Trophoblast cell (in vitro differentiated cells and primary cell): ENCODE measurements at regions not wholly inside any gene's neighbourhood (a gene's known extent, or its start where the extent isn't known, plus 50 kb on each side); places are given as distances from the start of the nearest gene placed in this dataset.

Experiments used
- DNase-seq, 2 donors: peaks; one replicate each; pipeline ENCODE4 v3.0.0-alpha.2; 2016
- H2AFZ ChIP-seq: 2 replicates; pipeline ENCODE4 v1.6.1; 2013; ENCODE audit warnings: low read length, moderate library complexity, mild to moderate bottlenecking; ENCODE audit not compliant: insufficient read depth, poor library complexity
- H2AK5ac ChIP-seq: 2 replicates; pipeline ENCODE4 v1.6.1; 2013; ENCODE audit warnings: mild to moderate bottlenecking, low read length
- H2BK120ac ChIP-seq: 2 replicates; pipeline ENCODE4 v1.6.1; 2013; ENCODE audit warnings: low read length, mild to moderate bottlenecking, moderate library complexity; ENCODE audit not compliant: insufficient read depth, poor library complexity
- H2BK12ac ChIP-seq: 2 replicates; pipeline ENCODE4 v1.6.1; 2013; ENCODE audit warnings: mild to moderate bottlenecking, low read length, moderate library complexity
- H2BK5ac ChIP-seq: 2 replicates; pipeline ENCODE4 v1.6.1; 2013; ENCODE audit warnings: low read length, low read depth, moderate library complexity, mild to moderate bottlenecking; ENCODE audit not compliant: poor library complexity
- H3K14ac ChIP-seq: 2 replicates; pipeline ENCODE4 v1.6.1; 2013; ENCODE audit warnings: mild to moderate bottlenecking, low read length
- H3K18ac ChIP-seq: 2 replicates; pipeline ENCODE4 v1.6.1; 2013; ENCODE audit warnings: mild to moderate bottlenecking, low read length
- H3K23ac ChIP-seq: 2 replicates; pipeline ENCODE4 v1.6.1; 2013; ENCODE audit warnings: low read length
- H3K27ac ChIP-seq: 2 replicates; pipeline ENCODE4 v1.5.1; 2013; ENCODE audit warnings: low read depth, mild to moderate bottlenecking, inconsistent platforms, low read length, moderate library complexity
- H3K27me3 ChIP-seq: 2 replicates; pipeline ENCODE4 v1.6.1; 2013; ENCODE audit warnings: inconsistent platforms, mild to moderate bottlenecking, low read length, moderate library complexity; ENCODE audit not compliant: insufficient read depth
- H3K36me3 ChIP-seq, 2 experiments: 1 replicate in 1 of 2; 2 replicates in 1 of 2; pipeline ENCODE4 v1.6.1; 2013; ENCODE audit warnings: low read length in 2 of 2, mild to moderate bottlenecking in 2 of 2, moderate library complexity in 1 of 2; ENCODE audit not compliant: insufficient read depth in 2 of 2, control insufficient read depth in 1 of 2
- H3K4ac ChIP-seq: 2 replicates; pipeline ENCODE4 v1.6.1; 2013; ENCODE audit warnings: low read depth, mild to moderate bottlenecking, low read length, moderate library complexity
- H3K4me1 ChIP-seq, 2 experiments: 1 replicate in 1 of 2; 2 replicates in 1 of 2; pipeline ENCODE4 v1.6.1; 2013; ENCODE audit warnings: low read length in 2 of 2, mild to moderate bottlenecking in 2 of 2, moderate library complexity in 1 of 2; ENCODE audit not compliant: insufficient read depth in 2 of 2, control insufficient read depth in 1 of 2
- H3K4me2 ChIP-seq: 2 replicates; pipeline ENCODE4 v1.6.1; 2013; ENCODE audit warnings: inconsistent platforms, mild to moderate bottlenecking, low read length, moderate library complexity
- H3K4me3 ChIP-seq: 2 replicates; pipeline ENCODE4 v1.5.1; 2013; ENCODE audit warnings: mild to moderate bottlenecking, low read depth, low read length, inconsistent platforms
- H3K79me1 ChIP-seq: one replicate; pipeline ENCODE4 v1.6.1; 2013; ENCODE audit warnings: low read length
- H3K79me2 ChIP-seq: 2 replicates; pipeline ENCODE4 v1.6.1; 2013; ENCODE audit warnings: low read length, mild to moderate bottlenecking; ENCODE audit not compliant: control insufficient read depth, insufficient read depth, poor library complexity
- H3K9ac ChIP-seq: 2 replicates; pipeline ENCODE4 v1.6.1; 2013; ENCODE audit warnings: mild to moderate bottlenecking, low read length
- H3K9me3 ChIP-seq: 2 replicates; pipeline ENCODE4 v1.6.1; 2013; ENCODE audit warnings: low read depth, mild to moderate bottlenecking, control low read depth, inconsistent platforms, low read length; ENCODE audit not compliant: insufficient read depth
- H4K12ac ChIP-seq: 2 replicates; pipeline ENCODE4 v1.6.1; 2013; ENCODE audit warnings: low read depth, mild to moderate bottlenecking, low read length, moderate library complexity
- H4K8ac ChIP-seq: 2 replicates; pipeline ENCODE4 v1.6.1; 2013; ENCODE audit warnings: low read depth, mild to moderate bottlenecking, low read length, moderate library complexity
- H4K91ac ChIP-seq: one replicate; pipeline ENCODE4 v1.6.1; 2013; ENCODE audit warnings: low read depth, mild to moderate bottlenecking, low read length, moderate library complexity
- WGBS: extraction: QIAGEN DNeasy Blood & Tissue Kit; methylation state at CpG from one replicate; pipeline ENCODE4 v1.1.7; 2013; ENCODE audit warnings: missing lambda C conversion rate; ENCODE audit not compliant: insufficient read length, insufficient coverage; ENCODE audit errors: extremely low coverage; 5-methylcytosine and 5-hydroxymethylcytosine counted together

GRCh38 chr4:12926189-12927066 is 557.7 kb downstream of the RAB28 start:
- no CpG with 5 or more reads among the region's 5 CpGs for WGBS
- H3K36me3 ChIP-seq = no peaks in the 10 kb centered on the region
- H3K9me3 ChIP-seq = no peaks in the 10 kb centered on the region
- no peak overlapping the region for H2BK5ac ChIP-seq
- no peak overlapping the region for H3K4me3 ChIP-seq
- H3K79me1 ChIP-seq = no peaks in the 10 kb centered on the region
- no peak overlapping the region for H3K9ac ChIP-seq
- DNase-seq = no peak
- H3K14ac ChIP-seq = no peak overlapping the region
- H2AFZ ChIP-seq = no peak overlapping the region
- no peaks in the 10 kb centered on the region for H3K4me1 ChIP-seq
- H3K18ac ChIP-seq = no peak overlapping the region
- no peak overlapping the region for H3K27ac ChIP-seq
- H3K79me2 ChIP-seq = no peaks in the 10 kb centered on the region
- H3K27me3 ChIP-seq = no peaks in the 10 kb centered on the region
- no peak overlapping the region for H2AK5ac ChIP-seq
- H4K91ac ChIP-seq = no peak overlapping the region
- H2BK120ac ChIP-seq = no peak overlapping the region
- H2BK12ac ChIP-seq = no peak overlapping the region
- H3K4me2 ChIP-seq = no peak overlapping the region
- H3K4ac ChIP-seq = no peak overlapping the region
- no peak overlapping the region for H4K8ac ChIP-seq
- H4K12ac ChIP-seq = no peak overlapping the region
- H3K23ac ChIP-seq = no peak overlapping the region

GRCh38 chr4:12924728-12925320 is 559.3 kb downstream of the RAB28 start:
- no peaks in the 10 kb centered on the region for H3K4me1 ChIP-seq
- H2BK120ac ChIP-seq = no peak overlapping the region
- H3K23ac ChIP-seq = no peak overlapping the region
- no peak overlapping the region for H3K4ac ChIP-seq
- H2AFZ ChIP-seq = no peak overlapping the region
- no CpG with 5 or more reads among the region's 2 CpGs for WGBS
- H3K4me2 ChIP-seq = no peak overlapping the region
- no peaks in the 10 kb centered on the region for H3K9me3 ChIP-seq
- no peak overlapping the region for H3K4me3 ChIP-seq
- no peak overlapping the region for H4K91ac ChIP-seq
- no peaks in the 10 kb centered on the region for H3K79me2 ChIP-seq
- no peak overlapping the region for H3K9ac ChIP-seq
- H3K14ac ChIP-seq = no peak overlapping the region
- H3K27ac ChIP-seq = no peak overlapping the region
- H3K79me1 ChIP-seq = no peaks in the 10 kb centered on the region
- no peak overlapping the region for H2AK5ac ChIP-seq
- DNase-seq = no peak
- H2BK12ac ChIP-seq = no peak overlapping the region
- no peak overlapping the region for H4K12ac ChIP-seq
- no peaks in the 10 kb centered on the region for H3K36me3 ChIP-seq
- no peak overlapping the region for H2BK5ac ChIP-seq
- H3K27me3 ChIP-seq = no peaks in the 10 kb centered on the region
- H3K18ac ChIP-seq = no peak overlapping the region
- H4K8ac ChIP-seq = no peak overlapping the region

DNA sequence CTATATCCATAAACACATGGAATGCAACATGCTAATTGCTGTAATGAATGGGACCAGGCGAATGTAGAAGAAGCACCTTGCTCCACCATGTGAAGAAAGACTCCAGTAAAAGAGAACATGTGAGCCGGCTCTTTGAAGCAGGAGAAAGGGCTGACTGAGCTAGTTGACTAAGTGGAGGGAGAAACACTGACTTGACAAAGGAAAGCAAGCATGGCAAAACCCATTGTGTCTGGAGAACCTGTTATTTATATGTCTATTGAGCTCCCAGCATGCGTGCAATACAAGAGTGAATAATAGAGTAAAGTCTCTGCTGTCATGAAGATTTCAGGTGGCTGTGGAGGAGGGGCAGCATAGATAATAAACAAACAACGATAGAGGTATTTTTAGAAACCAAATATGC is 559.9 kb downstream of the RAB28 start:
- no peak overlapping the region for H2AFZ ChIP-seq
- H3K18ac ChIP-seq = no peak overlapping the region
- H3K27ac ChIP-seq = no peak overlapping the region
- no peaks in the 10 kb centered on the region for H3K79me1 ChIP-seq
- H4K8ac ChIP-seq = no peak overlapping the region
- no peak overlapping the region for H3K4me2 ChIP-seq
- H3K14ac ChIP-seq = no peak overlapping the region
- H3K9ac ChIP-seq = no peak overlapping the region
- no peak overlapping the region for H4K12ac ChIP-seq
- no peak overlapping the region for H2BK12ac ChIP-seq
- no peak overlapping the region for H2BK5ac ChIP-seq
- H2AK5ac ChIP-seq = no peak overlapping the region
- no CpG with 5 or more reads among the region's 4 CpGs for WGBS
- no peaks in the 10 kb centered on the region for H3K27me3 ChIP-seq
- H3K4me1 ChIP-seq = no peaks in the 10 kb centered on the region
- H3K4me3 ChIP-seq = no peak overlapping the region
- H3K9me3 ChIP-seq = no peaks in the 10 kb centered on the region
- no peak overlapping the region for H3K23ac ChIP-seq
- H3K79me2 ChIP-seq = no peaks in the 10 kb centered on the region
- no peak overlapping the region for H2BK120ac ChIP-seq
- H4K91ac ChIP-seq = no peak overlapping the region
- DNase-seq = no peak
- H3K36me3 ChIP-seq = no peaks in the 10 kb centered on the region
- H3K4ac ChIP-seq = no peak overlapping the region

GRCh38 chr4:12912896-12913418 is 571.2 kb downstream of the RAB28 start:
- no peaks in the 10 kb centered on the region for H3K4me1 ChIP-seq
- H3K14ac ChIP-seq = no peak overlapping the region
- no peak overlapping the region for H3K4me3 ChIP-seq
- H3K9me3 ChIP-seq = no peaks in the 10 kb centered on the region
- DNase-seq = no peak
- no peak overlapping the region for H3K4me2 ChIP-seq
- H4K8ac ChIP-seq = no peak overlapping the region
- H2BK12ac ChIP-seq = no peak overlapping the region
- H3K4ac ChIP-seq = no peak overlapping the region
- H3K27me3 ChIP-seq = no peaks in the 10 kb centered on the region
- no peaks in the 10 kb centered on the region for H3K79me1 ChIP-seq
- H2BK5ac ChIP-seq = no peak overlapping the region
- no peaks in the 10 kb centered on the region for H3K36me3 ChIP-seq
- no CpG with 5 or more reads among the region's 2 CpGs for WGBS
- H2AK5ac ChIP-seq = no peak overlapping the region
- no peak overlapping the region for H4K12ac ChIP-seq
- H3K23ac ChIP-seq = no peak overlapping the region
- H3K9ac ChIP-seq = no peak overlapping the region
- H3K27ac ChIP-seq = no peak overlapping the region
- H4K91ac ChIP-seq = no peak overlapping the region
- H3K18ac ChIP-seq = no peak overlapping the region
- no peaks in the 10 kb centered on the region for H3K79me2 ChIP-seq
- no peak overlapping the region for H2BK120ac ChIP-seq
- H2AFZ ChIP-seq = no peak overlapping the region
